IMR-90 (cell line): ENCODE measurements at regions not wholly inside any gene's neighbourhood (a gene's known extent, or its start where the extent isn't known, plus 50 kb on each side); places are given as distances from the start of the nearest gene placed in this dataset.

ENCODE experiments used
- ATAC-seq: fragments of 200-7000 bp; cut with Tn5 transposase; 2 replicates; pipeline ENCODE4 v1.9.1; 2020; ENCODE audit warnings: low read depth, mild to moderate bottlenecking, moderate library complexity
- BruUV-seq: library from RNA; stranded (reverse); fragments of 400-500 nt; replicated peaks from 2 replicates; lab custom pipeline; 2021; lab: Mats Ljungman, UMichigan
- CTCF ChIA-PET: fragments of 300-600 bp; formaldehyde crosslinking; extraction: SDS; loops from one replicate; lab custom pipeline; 2021; ENCODE audit warnings: antibody characterized with exemption; lab: Yijun Ruan, JAX
- POLR2A ChIA-PET: fragments of 300-600 bp; sonication (Branson Sonifier 250); formaldehyde crosslinking; loops from one replicate; lab custom pipeline; 2022; ENCODE audit warnings: antibody characterized with exemption; ENCODE audit not compliant: unreplicated experiment; lab: Charles Lee
- DNase-seq: peaks from one replicate; pipeline ENCODE4 v3.0.0; 2013
- H2AFZ ChIP-seq: replicated peaks from 2 replicates; pipeline ENCODE3; 2013; ENCODE audit warnings: low read length, mild to moderate bottlenecking; ENCODE audit not compliant: poor library complexity
- H2AK5ac ChIP-seq: 2 replicates; pipeline ENCODE4 v1.6.1; 2013; ENCODE audit warnings: low read depth, low read length, inconsistent platforms
- H2AK9ac ChIP-seq: replicated peaks from 2 replicates; pipeline ENCODE3; 2013; ENCODE audit warnings: mild to moderate bottlenecking, low read depth, low read length, moderate library complexity; ENCODE audit not compliant: poor library complexity
- H2BK120ac ChIP-seq: 2 replicates; pipeline ENCODE4 v1.6.1; 2013; ENCODE audit warnings: low read depth, low read length, inconsistent platforms
- H2BK15ac ChIP-seq: 3 replicates; pipeline ENCODE4 v1.6.1; 2013; ENCODE audit warnings: low read depth, low read length, inconsistent platforms
- H2BK20ac ChIP-seq: 2 replicates; pipeline ENCODE4 v1.6.1; 2013; ENCODE audit warnings: low read depth, mild to moderate bottlenecking, inconsistent platforms, low read length, moderate library complexity
- H2BK5ac ChIP-seq: 2 replicates; pipeline ENCODE4 v1.6.1; 2013; ENCODE audit warnings: mild to moderate bottlenecking, low read depth, low read length, inconsistent platforms; ENCODE audit not compliant: poor library complexity, severe bottlenecking
- H3K14ac ChIP-seq: replicated peaks from 2 replicates; pipeline ENCODE4 v1.6.1; 2013; ENCODE audit warnings: low read depth, low read length, inconsistent platforms
- H3K18ac ChIP-seq: 2 replicates; pipeline ENCODE4 v1.6.1; 2013; ENCODE audit warnings: low read depth, low read length, control low read depth
- H3K23ac ChIP-seq: 2 replicates; pipeline ENCODE4 v1.6.1; 2013; ENCODE audit warnings: low read depth, low read length, inconsistent platforms
- H3K27ac ChIP-seq: 2 replicates; pipeline ENCODE4 v1.5.1; 2013; ENCODE audit warnings: mild to moderate bottlenecking, control low read depth, low read length; ENCODE audit not compliant: insufficient read depth
- H3K27me3 ChIP-seq: 2 replicates; pipeline ENCODE4 v1.6.1; 2013; ENCODE audit warnings: low read length; ENCODE audit not compliant: control insufficient read depth, insufficient read depth
- H3K36me3 ChIP-seq: 2 replicates; pipeline ENCODE4 v1.6.1; 2013; ENCODE audit warnings: low read length, mixed read lengths; ENCODE audit not compliant: control insufficient read depth, insufficient read depth
- H3K4ac ChIP-seq: 2 replicates; pipeline ENCODE4 v1.6.1; 2013; ENCODE audit warnings: low read depth, low read length, inconsistent platforms
- H3K4me1 ChIP-seq: 2 replicates; pipeline ENCODE4 v1.6.1; 2013; ENCODE audit warnings: low read length, mixed read lengths; ENCODE audit not compliant: control insufficient read depth, insufficient read depth
- H3K4me2 ChIP-seq: 2 replicates; pipeline ENCODE4 v1.6.1; 2013; ENCODE audit warnings: low read depth, mild to moderate bottlenecking, control low read depth, low read length, moderate library complexity
- H3K4me3 ChIP-seq: 2 replicates; pipeline ENCODE4 v1.5.1; 2013; ENCODE audit warnings: low read depth, mild to moderate bottlenecking, control low read depth, low read length, moderate library complexity; ENCODE audit not compliant: insufficient read depth
- H3K56ac ChIP-seq: 2 replicates; pipeline ENCODE4 v1.6.1; 2013; ENCODE audit warnings: low read length, inconsistent platforms; ENCODE audit not compliant: insufficient read depth; ENCODE audit errors: extremely low read depth
- H3K79me1 ChIP-seq, 2 experiments: 2 replicates each; pipeline ENCODE4 v1.6.1; 2013; ENCODE audit warnings: low read length in 2 of 2, inconsistent platforms in 1 of 2, low read depth in 1 of 2
- H3K9ac ChIP-seq: 2 replicates; pipeline ENCODE4 v1.6.1; 2013; ENCODE audit warnings: low read depth, low read length, control low read depth
- H3K9me1 ChIP-seq: 2 replicates; pipeline ENCODE4 v1.6.1; 2013; ENCODE audit warnings: low read length, inconsistent platforms; ENCODE audit not compliant: insufficient read depth
- H3K9me3 ChIP-seq: 2 replicates; pipeline ENCODE4 v1.6.1; 2013; ENCODE audit warnings: low read length; ENCODE audit not compliant: control insufficient read depth, insufficient read depth
- H4K20me1 ChIP-seq: 2 replicates; pipeline ENCODE4 v1.6.1; 2013; ENCODE audit warnings: low read length, inconsistent platforms; ENCODE audit not compliant: insufficient read depth
- H4K5ac ChIP-seq: 2 replicates; pipeline ENCODE4 v1.6.1; 2013; ENCODE audit warnings: mild to moderate bottlenecking, low read depth, low read length, control low read depth
- H4K8ac ChIP-seq, 2 experiments: 2 replicates each; pipeline ENCODE4 v1.6.1; 2013; ENCODE audit warnings: low read depth in 2 of 2, low read length in 2 of 2, control low read depth in 1 of 2, inconsistent platforms in 1 of 2
- H4K91ac ChIP-seq: 2 replicates; pipeline ENCODE4 v1.6.1; 2013; ENCODE audit warnings: low read depth, low read length, inconsistent platforms; ENCODE audit not compliant: insufficient read depth
- RCOR1 ChIP-seq: IDR thresholded peaks from 2 replicates; pipeline ENCODE4 v1.6.1; 2012; ENCODE audit warnings: mild to moderate bottlenecking, low read length, improper control_type of control experiment; ENCODE audit not compliant: insufficient replicate concordance
- WGBS, 2 experiments: methylation state at CpG; one replicate each; pipeline versions ENCODE4 v1.1.5 to v1.1.7; 2013; ENCODE audit warnings: missing lambda C conversion rate in 2 of 2; ENCODE audit not compliant: insufficient read length in 1 of 2; ENCODE audit errors: extremely low coverage in 2 of 2; 5-methylcytosine and 5-hydroxymethylcytosine counted together
- dilution Hi-C: fragments of 300-500 bp; cut with HindIII; formaldehyde crosslinking; loops from one replicate; pipeline ENCODE4 v1.14.3; 2018; ENCODE audit warnings: low sequenced_read_pairs; ENCODE audit not compliant: unreplicated experiment
- in situ Hi-C: fragments of 300-500 bp; cut with MboI; formaldehyde crosslinking; loops from 3 replicates; pipeline ENCODE4 v1.14.3; 2019; ENCODE audit warnings: low sequenced_read_pairs, inconsistent platforms, mixed read lengths
- intact Hi-C: fragments of 100-400 bp; cut with micrococcal nuclease; formaldehyde crosslinking; loops from 2 replicates; pipeline ENCODE4 v1.10.0; 2022
- TF ChIP-seq, protein P1 (sequence below): fragments of 150-350 bp; IDR thresholded peaks from 2 replicates; pipeline ENCODE4 v1.6.1; 2017; ENCODE audit warnings: mild to moderate bottlenecking, antibody characterized with exemption, low read length, low read depth
- TF ChIP-seq, protein P2 (sequence below): conservative IDR thresholded peaks from 2 replicates; pipeline ENCODE4 v1.5.1; 2012; ENCODE audit warnings: mild to moderate bottlenecking, low read depth, low read length, improper control_type of control experiment

DNA sequence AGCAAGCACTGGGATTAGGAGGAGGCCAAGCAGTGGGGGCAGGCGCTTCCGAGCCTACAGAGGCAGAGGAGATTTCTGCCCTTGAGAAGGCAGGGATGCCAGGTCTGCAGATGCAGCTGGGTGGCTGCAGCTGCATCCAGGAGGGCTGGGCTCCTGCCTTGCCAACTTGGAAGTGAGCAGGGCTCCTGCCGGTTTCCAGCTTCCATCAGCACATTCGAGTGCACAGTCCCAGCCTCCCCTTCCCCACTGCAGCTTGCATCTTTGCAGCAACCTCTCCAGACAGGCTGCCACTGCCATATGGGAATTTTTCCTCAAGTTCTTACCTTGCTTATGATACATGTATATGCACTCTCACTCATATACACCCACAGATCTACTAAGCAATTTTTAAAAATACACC, 1234.3 kb upstream of the B3GALT2 start:
- TF ChIP-seq, protein P1, sequence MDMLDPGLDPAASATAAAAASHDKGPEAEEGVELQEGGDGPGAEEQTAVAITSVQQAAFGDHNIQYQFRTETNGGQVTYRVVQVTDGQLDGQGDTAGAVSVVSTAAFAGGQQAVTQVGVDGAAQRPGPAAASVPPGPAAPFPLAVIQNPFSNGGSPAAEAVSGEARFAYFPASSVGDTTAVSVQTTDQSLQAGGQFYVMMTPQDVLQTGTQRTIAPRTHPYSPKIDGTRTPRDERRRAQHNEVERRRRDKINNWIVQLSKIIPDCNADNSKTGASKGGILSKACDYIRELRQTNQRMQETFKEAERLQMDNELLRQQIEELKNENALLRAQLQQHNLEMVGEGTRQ = no peak
- no peak for TF ChIP-seq RCOR1
- TF ChIP-seq, protein P2, sequence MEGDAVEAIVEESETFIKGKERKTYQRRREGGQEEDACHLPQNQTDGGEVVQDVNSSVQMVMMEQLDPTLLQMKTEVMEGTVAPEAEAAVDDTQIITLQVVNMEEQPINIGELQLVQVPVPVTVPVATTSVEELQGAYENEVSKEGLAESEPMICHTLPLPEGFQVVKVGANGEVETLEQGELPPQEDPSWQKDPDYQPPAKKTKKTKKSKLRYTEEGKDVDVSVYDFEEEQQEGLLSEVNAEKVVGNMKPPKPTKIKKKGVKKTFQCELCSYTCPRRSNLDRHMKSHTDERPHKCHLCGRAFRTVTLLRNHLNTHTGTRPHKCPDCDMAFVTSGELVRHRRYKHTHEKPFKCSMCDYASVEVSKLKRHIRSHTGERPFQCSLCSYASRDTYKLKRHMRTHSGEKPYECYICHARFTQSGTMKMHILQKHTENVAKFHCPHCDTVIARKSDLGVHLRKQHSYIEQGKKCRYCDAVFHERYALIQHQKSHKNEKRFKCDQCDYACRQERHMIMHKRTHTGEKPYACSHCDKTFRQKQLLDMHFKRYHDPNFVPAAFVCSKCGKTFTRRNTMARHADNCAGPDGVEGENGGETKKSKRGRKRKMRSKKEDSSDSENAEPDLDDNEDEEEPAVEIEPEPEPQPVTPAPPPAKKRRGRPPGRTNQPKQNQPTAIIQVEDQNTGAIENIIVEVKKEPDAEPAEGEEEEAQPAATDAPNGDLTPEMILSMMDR = no peak
- intact Hi-C loops (no loop called here), dilution Hi-C loops (no loop called here), in situ Hi-C loops (no loop called here)
- Histone ChIP-seq H3K79me1 (no peaks in the 10 kb centered on the region), H3K27me3 (no peaks in the 10 kb centered on the region), H4K20me1 (no peaks in the 10 kb centered on the region), H4K91ac (no peak overlapping the region), H3K23ac (no peak overlapping the region), H2BK20ac (no peak overlapping the region), H3K4me1 (no peaks in the 10 kb centered on the region), H2BK15ac (no peak overlapping the region), H4K5ac (no peak overlapping the region), H2BK120ac (no peak overlapping the region), H2AK5ac (no peak overlapping the region), H3K56ac (no peak overlapping the region), H3K36me3 (no peaks in the 10 kb centered on the region), H2BK5ac (no peak overlapping the region), H3K4me3 (no peak overlapping the region), H3K14ac (no peak overlapping the region), H3K4me2 (no peak overlapping the region), H3K27ac (no peak overlapping the region), H3K4ac (no peak overlapping the region), H2AK9ac (no peak overlapping the region), H3K9me3 (peaks cover 7% of the 10 kb centered on the region; the same call in 1 of the 2 replicates), H2AFZ (no peak overlapping the region), H4K8ac (no peak overlapping the region), H3K9ac (no peak overlapping the region), H3K9me1 (no peaks in the 10 kb centered on the region), H3K18ac (no peak overlapping the region)
- no TSS peak for BruUV-seq
- ATAC-seq = no peak
- CTCF ChIA-PET = no interaction called here
- DNase-seq = no peak
- 88% methylated on average over 1 of the region's 4 CpGs; no CpG with 5 or more reads in 1 of the 2 experiments for WGBS, 2 experiments
- POLR2A ChIA-PET = no interaction called here
